SKM-1 (cell line): ENCODE measurements at regions not wholly inside any gene's neighbourhood (a gene's known extent, or its start where the extent isn't known, plus 50 kb on each side); places are given as distances from the start of the nearest gene placed in this dataset.

ENCODE experiments used
- DNase-seq: peaks from one replicate; lab custom pipeline; 2025; ENCODE audit not compliant: unreplicated experiment; lab: John Stamatoyannopoulos, UW

- DNase-seq, result no peak
Observed at GRCh38 chr1:239538239-239538988, 152.0 kb downstream of the CHRM3 start.

DNA sequence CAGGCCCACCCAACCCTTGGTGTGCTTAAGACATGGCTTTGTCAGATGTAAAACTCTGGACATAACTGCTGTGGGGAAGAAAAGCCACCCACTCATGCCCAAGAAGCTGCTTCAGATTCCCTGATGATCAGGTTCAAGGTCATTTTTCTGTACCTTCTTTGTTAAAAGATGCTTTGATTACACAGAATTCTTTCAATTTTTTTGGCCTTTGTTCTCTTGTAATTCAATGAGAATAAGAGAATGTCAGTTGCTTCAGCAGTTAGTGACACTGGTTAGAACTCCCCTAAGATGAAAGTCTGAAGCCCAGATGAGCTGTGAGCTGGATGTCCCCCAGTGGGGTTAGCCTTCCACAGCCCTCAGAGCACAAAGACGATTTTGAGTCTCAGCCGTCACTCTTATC lies 152.7 kb downstream of the CHRM3 start:
- no peak for DNase-seq

- DNase-seq, result no peak
Observed at GRCh38 chr1:239539812-239540211, 153.4 kb downstream of the CHRM3 start.

GRCh38 chr1:239543873-239544272 lies 157.5 kb downstream of the CHRM3 start:
- no peak for DNase-seq

DNA sequence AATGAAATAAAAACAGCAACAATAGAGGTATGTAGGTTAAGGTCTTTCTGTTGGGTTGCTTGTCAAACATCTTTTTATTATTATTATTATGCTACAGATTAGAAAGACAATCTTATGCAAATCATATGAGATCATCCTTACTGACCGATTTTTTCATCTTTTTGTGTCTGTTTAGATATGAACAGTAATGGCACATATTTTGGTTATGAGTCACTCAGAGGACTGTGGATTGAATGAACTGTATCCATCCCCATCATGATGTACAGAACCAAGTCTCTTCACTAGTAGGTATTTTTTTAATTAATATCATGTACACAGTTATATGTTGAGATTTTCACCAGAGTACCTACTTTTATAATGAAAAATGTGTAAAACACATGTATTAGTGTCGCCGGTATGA lies 159.1 kb downstream of the CHRM3 start:
- DNase-seq, result no peak

DNA sequence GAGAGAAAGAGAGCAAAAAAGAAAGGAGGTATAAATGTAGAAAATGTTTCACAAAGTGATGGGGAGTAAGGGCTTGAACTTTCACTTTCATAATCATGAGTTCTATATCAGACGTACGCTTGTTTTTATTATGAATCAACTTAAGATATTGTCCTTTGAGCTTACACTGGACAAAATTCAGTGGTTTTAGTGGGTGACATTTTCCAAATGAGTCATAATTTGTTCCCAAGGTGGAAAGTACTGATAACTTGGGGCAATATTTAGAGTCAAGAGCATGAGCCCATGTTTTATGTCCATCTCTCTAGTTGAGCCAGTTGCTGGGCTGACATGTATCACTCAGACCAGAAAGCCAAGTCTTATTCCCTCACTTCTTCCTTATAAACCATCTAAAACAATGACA lies 161.6 kb downstream of the CHRM3 start:
- no peak for DNase-seq

- no peak for DNase-seq
Observed at GRCh38 chr1:239550178-239550577, 163.8 kb downstream of the CHRM3 start.

DNA sequence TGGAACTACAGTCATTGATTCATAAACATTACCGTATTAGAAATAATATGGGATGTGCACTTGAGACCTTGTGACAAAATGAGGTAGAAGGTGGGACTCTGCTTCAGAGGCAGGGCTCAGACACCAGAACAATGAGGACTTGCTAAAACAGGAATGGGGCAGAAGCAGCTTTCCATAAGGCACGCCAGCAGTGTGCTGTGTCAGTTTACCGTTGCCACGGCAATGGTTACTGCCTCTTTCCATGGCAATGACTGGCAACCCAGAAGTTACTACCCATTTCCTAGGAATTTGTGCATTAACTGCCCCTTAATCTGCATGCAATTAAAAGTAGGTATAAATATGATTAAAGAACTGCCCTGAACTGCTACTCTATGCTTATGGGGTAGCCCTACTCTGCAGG lies 169.0 kb downstream of the CHRM3 start:
- no peak for DNase-seq

GRCh38 chr1:239558559-239558958 lies 172.2 kb downstream of the CHRM3 start:
- no peak for DNase-seq

GRCh38 chr1:239558991-239559390 lies 172.6 kb downstream of the CHRM3 start:
- no peak for DNase-seq

DNA sequence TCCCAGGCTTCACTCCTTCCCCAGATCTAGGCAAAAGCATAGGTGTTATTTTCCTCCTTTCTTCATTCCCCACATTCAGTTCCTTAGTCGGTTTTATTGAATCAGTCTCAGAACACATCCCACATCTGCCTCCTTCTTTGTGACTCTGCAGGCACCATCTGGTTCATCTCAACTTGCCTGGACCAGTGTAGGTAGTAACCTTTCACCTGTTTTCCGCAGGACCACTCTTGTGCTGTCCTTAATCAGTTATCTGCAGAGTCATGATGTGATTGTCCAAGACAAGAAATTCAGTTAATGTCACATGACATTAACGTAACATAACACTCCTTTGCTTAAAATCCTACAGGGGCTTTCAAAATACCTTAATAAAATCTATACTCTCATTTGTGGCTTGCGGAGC lies 174.6 kb downstream of the CHRM3 start:
- DNase-seq, result no peak

GRCh38 chr1:239562095-239562494 lies 175.7 kb downstream of the CHRM3 start:
- no peak for DNase-seq

- DNase-seq, result no peak
Observed at GRCh38 chr1:239563681-239564080, 177.3 kb downstream of the CHRM3 start.

GRCh38 chr1:239566074-239566473 lies 179.7 kb downstream of the CHRM3 start:
- no peak for DNase-seq

- no peak for DNase-seq
Observed at GRCh38 chr1:239570878-239571277, 184.5 kb downstream of the CHRM3 start.

DNA sequence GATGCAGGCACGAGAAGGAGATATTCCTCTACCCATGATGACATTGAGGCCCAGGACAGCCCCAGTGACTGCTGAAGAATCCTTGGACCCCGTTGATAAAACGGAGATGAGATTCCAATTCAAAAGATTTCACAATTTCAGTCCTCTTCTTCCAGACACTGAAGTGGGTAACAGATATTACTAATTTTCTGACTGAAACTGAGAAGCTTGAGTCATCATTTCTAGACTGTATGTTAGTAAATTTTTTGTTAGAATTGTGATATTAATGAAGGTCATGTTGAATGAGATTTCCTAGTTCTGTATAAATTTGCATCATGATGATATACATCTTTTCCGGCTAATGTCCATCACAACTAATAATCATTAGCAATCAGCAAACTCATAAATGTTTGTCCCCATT lies 185.8 kb downstream of the CHRM3 start:
- DNase-seq, result no peak

GRCh38 chr1:239574112-239574511 lies 187.7 kb downstream of the CHRM3 start:
- no peak for DNase-seq

DNA sequence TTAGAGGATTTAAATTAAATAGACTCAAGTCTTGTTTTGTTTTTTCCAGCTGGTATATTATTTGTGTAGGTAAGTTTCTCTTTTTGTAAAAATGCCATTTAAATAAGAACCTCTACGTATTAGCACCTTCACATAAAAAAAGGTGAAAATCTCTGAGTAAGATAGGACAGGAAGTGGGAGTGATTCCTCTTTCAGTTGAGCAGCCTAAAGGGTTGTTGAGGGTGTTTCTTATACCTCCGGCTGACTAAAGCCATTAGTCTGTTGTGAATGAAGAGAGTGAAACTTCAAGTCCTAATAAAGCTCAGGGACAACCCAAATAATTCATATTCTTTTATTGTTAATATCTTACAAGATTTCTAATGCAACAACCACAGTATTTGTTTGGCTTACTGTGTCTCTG lies 188.7 kb downstream of the CHRM3 start:
- DNase-seq, result no peak

DNA sequence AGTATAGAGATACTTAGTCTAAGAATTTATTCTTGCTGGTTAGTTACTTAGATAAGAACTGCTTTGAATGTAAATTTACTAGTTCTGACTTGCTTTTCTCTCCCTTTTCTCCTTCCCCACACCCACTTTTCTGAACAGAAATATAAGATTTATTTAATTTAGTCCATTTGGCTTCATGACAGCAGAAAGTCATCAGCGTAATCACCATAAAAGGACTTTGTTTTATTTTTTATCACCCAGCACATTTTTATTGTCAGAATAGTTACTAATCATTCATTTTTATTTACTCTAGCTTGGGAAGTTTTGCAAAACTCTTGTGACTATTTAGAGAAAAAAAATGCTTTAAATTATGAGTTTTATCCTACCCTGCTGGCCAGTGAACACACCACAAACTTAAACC lies 197.2 kb downstream of the CHRM3 start:
- no peak for DNase-seq

GRCh38 chr1:239586128-239586527 lies 199.8 kb downstream of the CHRM3 start:
- DNase-seq, result no peak

DNA sequence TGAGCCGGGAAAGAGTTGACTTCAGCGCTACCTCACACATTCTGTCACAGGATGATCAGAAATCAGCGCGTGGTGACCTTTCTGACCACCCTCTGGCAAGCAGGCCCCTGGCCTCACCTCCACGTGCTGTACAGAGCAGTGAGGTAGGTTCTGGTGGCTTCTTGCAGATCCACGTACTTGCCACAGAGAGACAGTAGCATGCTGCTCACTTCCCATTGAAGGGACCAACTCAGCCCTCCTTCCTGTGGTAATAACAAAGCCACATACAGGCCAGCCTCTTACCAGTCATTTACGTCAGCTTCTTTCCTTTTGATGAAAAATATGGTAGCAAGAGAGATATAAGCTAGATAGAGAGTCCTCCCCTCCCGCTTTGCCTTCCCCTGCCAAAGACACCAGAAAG lies 200.7 kb downstream of the CHRM3 start:
- DNase-seq, result no peak

- no peak for DNase-seq
Observed at GRCh38 chr1:239587574-239588369, 201.4 kb downstream of the CHRM3 start.

- no peak for DNase-seq
Observed at GRCh38 chr1:239590556-239590955, 204.2 kb downstream of the CHRM3 start.
